Type B pancreatic cell (in vitro differentiated cells): ENCODE measurements at regions not wholly inside any gene's neighbourhood (a gene's known extent, or its start where the extent isn't known, plus 50 kb on each side); places are given as distances from the start of the nearest gene placed in this dataset.
"Not testable (repeated sequence)": the region's sequence is repeated elsewhere in the genome, so short reads cannot be mapped to it uniquely, and the experiment has no call there.

Experiments used
- DNase-seq: peaks from one replicate; pipeline ENCODE4 v3.0.0; 2021; ENCODE audit warnings: mixed read lengths; ENCODE audit not compliant: unreplicated experiment; ENCODE audit errors: extremely low spot score
- H3K27ac Mint-ChIP-seq: 2 replicates; pipeline ENCODE4 v1.8.0; 2021; ENCODE audit warnings: mild to moderate bottlenecking, mixed read lengths
- H3K27me3 Mint-ChIP-seq: 2 replicates; pipeline ENCODE4 v1.8.0; 2021; ENCODE audit warnings: mixed read lengths
- H3K36me3 Mint-ChIP-seq: 2 replicates; pipeline ENCODE4 v1.8.0; 2021; ENCODE audit warnings: mixed read lengths
- H3K4me1 Mint-ChIP-seq: one replicate; pipeline ENCODE4 v1.8.0; 2021; ENCODE audit warnings: mixed read lengths; ENCODE audit not compliant: unreplicated experiment
- H3K4me3 Mint-ChIP-seq: 2 replicates; pipeline ENCODE4 v1.8.0; 2021; ENCODE audit warnings: mild to moderate bottlenecking, mixed read lengths
- H3K9me3 Mint-ChIP-seq: 2 replicates; pipeline ENCODE4 v1.8.0; 2021; ENCODE audit warnings: mixed read lengths
- TF ChIP-seq, protein P1 (sequence below): fragments of 200-600 bp; sonication (generic); conservative IDR thresholded peaks from 2 replicates; pipeline ENCODE4 v1.5.0; 2021; ENCODE audit warnings: antibody characterized with exemption, mild to moderate bottlenecking

- H3K27ac Mint-ChIP-seq = no peak overlapping the region
- peaks cover 37% of the 10 kb centered on the region for H3K27me3 Mint-ChIP-seq
- H3K4me1 Mint-ChIP-seq = no peaks in the 10 kb centered on the region
- DNase-seq = no peak
- no peaks in the 10 kb centered on the region for H3K9me3 Mint-ChIP-seq
- H3K4me3 Mint-ChIP-seq = no peak overlapping the region
- TF ChIP-seq, protein P1, sequence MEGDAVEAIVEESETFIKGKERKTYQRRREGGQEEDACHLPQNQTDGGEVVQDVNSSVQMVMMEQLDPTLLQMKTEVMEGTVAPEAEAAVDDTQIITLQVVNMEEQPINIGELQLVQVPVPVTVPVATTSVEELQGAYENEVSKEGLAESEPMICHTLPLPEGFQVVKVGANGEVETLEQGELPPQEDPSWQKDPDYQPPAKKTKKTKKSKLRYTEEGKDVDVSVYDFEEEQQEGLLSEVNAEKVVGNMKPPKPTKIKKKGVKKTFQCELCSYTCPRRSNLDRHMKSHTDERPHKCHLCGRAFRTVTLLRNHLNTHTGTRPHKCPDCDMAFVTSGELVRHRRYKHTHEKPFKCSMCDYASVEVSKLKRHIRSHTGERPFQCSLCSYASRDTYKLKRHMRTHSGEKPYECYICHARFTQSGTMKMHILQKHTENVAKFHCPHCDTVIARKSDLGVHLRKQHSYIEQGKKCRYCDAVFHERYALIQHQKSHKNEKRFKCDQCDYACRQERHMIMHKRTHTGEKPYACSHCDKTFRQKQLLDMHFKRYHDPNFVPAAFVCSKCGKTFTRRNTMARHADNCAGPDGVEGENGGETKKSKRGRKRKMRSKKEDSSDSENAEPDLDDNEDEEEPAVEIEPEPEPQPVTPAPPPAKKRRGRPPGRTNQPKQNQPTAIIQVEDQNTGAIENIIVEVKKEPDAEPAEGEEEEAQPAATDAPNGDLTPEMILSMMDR = peak; percentile 49
- no peaks in the 10 kb centered on the region for H3K36me3 Mint-ChIP-seq
Measured at GRCh38 chr21:35441868-35442582, 392.9 kb upstream of the RUNX1 start.

DNA sequence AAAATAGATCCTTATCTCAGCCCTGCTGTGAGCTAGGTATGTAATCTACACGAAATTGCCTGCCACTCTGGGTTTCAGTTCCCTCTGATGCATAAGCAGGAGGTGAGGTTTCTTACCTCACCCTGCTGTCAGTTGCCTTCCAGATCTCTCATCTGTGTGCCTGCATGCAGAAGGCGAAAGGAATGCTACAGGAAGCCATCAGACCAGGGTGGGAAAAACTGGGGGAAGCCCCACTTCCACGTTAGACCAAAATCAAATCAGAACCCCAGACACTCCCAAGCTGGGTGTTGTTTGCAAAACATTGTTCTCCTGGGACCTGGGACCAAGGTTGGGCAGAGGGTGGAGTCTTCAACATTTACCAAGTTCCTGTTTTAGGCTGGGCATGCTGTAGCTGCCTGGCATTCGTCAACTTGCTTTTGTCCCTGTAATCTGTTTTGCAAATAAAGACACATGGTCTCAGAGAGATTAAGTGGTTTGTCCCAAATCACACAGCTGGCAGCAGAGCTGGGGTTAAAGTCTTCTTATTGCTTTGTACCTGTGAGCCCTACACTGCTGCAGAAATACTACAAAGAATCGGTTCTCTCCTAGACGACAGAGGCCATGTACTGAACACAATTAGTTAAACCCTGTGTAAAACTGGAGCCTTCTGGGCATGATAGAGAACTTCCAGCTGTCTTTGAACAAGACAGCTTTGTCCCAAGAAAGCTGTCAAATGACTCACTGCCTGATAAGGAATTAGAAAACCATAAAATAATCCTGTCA lies 389.7 kb upstream of the RUNX1 start:
- TF ChIP-seq, protein P1 = no peak

DNA sequence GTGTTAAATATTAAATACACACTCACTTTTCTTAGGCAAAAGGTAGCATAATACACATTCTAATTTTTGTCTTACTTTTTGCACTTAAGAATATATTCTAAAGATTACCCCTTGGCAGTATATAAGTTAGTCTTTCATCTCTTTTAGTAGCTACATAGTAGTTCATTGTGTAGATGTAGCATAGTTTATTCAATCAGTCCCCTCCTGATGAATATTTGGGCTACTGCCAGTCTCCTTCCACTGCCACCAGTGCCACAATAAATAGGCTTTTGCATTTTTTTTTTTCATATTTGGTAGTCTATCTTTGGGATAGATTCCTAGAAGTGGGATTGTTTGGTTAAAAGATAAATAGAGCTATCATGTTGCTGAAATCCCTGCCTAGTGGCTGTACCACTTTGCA lies 388.8 kb upstream of the RUNX1 start:
- TF ChIP-seq, protein P1 = no peak
- H3K4me3 Mint-ChIP-seq = no peak overlapping the region
- no peak for DNase-seq
- no peak overlapping the region for H3K27ac Mint-ChIP-seq
- H3K27me3 Mint-ChIP-seq = peaks cover 27% of the 10 kb centered on the region
- H3K36me3 Mint-ChIP-seq = no peaks in the 10 kb centered on the region
- H3K4me1 Mint-ChIP-seq = no peaks in the 10 kb centered on the region
- H3K9me3 Mint-ChIP-seq = no peaks in the 10 kb centered on the region

More for the DNA sequence above, 389.7 kb upstream of the RUNX1 start:
- no peak overlapping the region for H3K27ac Mint-ChIP-seq
- H3K27me3 Mint-ChIP-seq = peaks cover 29% of the 10 kb centered on the region
- H3K36me3 Mint-ChIP-seq = no peaks in the 10 kb centered on the region
- no peak overlapping the region for H3K4me3 Mint-ChIP-seq
- H3K4me1 Mint-ChIP-seq = no peaks in the 10 kb centered on the region
- DNase-seq = no peak
- no peaks in the 10 kb centered on the region for H3K9me3 Mint-ChIP-seq

GRCh38 chr21:35436899-35437298 lies 387.8 kb upstream of the RUNX1 start:
- peaks cover 5% of the 10 kb centered on the region for H3K9me3 Mint-ChIP-seq
- H3K4me3 Mint-ChIP-seq = no peak overlapping the region
- TF ChIP-seq, protein P1 = peak; percentile 47
- no peak for DNase-seq
- no peaks in the 10 kb centered on the region for H3K4me1 Mint-ChIP-seq
- peaks cover 25% of the 10 kb centered on the region for H3K27me3 Mint-ChIP-seq
- no peak overlapping the region for H3K27ac Mint-ChIP-seq
- no peaks in the 10 kb centered on the region for H3K36me3 Mint-ChIP-seq

GRCh38 chr21:35432601-35433000 lies 383.5 kb upstream of the RUNX1 start:
- H3K9me3 Mint-ChIP-seq, H3K27ac Mint-ChIP-seq, H3K36me3 Mint-ChIP-seq, DNase-seq, H3K4me3 Mint-ChIP-seq, H3K4me1 Mint-ChIP-seq: not testable (repeated sequence)
- H3K27me3 Mint-ChIP-seq = peaks cover 31% of the 10 kb centered on the region

GRCh38 chr21:35430260-35430659 lies 381.2 kb upstream of the RUNX1 start:
- Mint-ChIP-seq H3K36me3 (no peaks in the 10 kb centered on the region), H3K27me3 (peaks cover 36% of the 10 kb centered on the region), H3K4me3 (no peak overlapping the region), H3K9me3 (peaks cover 10% of the 10 kb centered on the region), H3K27ac (no peak overlapping the region), H3K4me1 (peaks cover 8% of the 10 kb centered on the region)
- TF ChIP-seq, protein P1 = no peak
- no peak for DNase-seq
